GM18909 (cell line): ENCODE measurements at regions not wholly inside any gene's neighbourhood (a gene's known extent, or its start where the extent isn't known, plus 50 kb on each side); places are given as distances from the start of the nearest gene placed in this dataset.

Source experiments
- ATAC-seq: cut with Tn5 transposase; IDR thresholded peaks from one replicate; pipeline ENCODE4 v1.9.1; 2021; ENCODE audit warnings: mild to moderate bottlenecking; ENCODE audit not compliant: unreplicated experiment, poor library complexity

DNA sequence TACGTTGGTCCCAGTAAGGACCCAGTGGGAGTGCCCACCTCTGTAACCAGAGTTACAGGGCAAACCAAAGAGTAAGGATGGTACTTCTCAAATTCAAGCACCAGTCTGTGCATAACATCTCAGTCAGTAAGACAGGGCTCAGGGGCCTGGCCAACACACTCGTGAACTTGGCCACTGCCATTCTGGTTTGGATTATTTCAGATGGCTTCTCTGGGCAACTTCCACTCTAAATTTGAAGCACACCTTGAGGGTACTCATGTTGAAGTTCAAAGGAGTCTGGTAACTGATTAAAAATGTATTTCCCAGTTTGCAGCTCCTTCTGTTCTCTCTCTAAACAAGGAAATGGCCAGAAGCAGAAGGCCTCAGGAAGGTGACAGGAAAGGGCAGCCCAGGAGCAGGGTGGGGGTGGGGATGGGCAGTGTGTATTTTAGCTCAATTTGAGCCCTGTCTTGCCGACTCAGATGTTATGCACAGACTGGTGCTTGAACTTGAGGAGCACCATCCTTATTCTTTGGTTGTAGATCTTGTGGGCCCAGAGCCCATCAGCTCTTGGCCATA is 107.3 kb upstream of the GLI3 start:
- ATAC-seq, result no peak

DNA sequence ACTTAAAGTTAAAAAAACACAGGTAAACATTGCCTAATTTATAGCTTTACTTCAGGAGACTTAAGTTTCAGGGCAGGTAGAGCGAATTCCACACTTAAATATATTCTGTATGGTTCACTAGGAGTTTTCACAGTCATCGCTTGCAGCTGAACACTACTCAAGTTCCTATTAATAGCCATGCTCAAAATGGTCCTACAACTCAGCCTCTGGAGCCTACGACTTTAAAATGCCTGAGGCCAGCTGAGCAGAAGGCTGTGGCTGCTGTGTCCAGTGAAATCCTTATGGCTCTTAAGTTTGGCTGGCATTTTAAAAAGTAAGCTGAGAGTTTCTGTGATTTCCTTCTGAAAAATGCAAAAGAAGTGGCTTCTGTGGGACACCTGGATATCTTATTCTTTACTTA is 105.4 kb upstream of the GLI3 start:
- ATAC-seq, result no peak

DNA sequence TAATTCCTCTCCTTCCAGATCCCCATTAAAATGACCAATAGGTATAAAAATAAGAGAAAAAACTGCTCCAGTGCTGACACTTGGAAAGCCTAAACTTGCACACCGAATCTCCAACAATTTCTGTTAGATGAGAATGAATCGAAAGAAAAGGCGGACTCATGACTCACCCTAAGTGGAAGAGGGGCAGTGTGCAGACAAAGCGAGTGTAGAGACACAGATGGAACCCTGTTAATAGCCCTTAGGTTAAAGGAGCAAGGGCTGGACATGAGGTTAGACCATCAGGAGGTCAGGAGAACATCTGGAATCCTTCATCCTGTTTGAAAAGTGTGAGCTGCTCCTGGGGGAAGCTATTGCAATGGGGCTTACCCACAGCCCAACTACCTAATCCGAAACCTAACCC is 103.4 kb upstream of the GLI3 start:
- no peak for ATAC-seq

DNA sequence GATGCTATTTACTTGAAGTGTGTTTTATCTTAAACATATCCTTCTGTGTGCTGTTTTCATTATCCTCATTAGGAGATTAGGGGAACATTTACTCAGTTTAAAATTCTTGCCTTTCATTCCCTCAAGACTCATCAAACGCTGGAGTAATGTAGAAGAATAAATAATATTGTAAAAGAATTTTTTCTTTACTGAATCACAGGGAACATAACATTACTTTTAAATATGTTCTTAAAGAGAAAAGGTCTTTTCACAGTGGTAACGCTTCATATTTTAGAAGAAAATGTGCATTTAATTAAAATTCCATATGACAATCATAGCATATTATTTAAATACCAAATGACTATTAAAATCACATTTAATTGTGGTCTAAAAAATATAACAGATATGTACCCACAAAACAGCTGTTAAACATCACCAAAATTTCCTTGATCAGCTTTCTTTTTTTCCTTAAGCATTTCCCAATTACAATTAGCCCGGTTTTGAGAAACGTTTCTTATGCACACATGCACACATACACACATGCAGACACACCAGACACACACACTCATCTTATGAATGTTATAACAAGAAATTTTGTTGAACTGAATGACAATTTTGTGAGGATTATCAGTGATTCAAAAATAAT is 102.0 kb upstream of the GLI3 start:
- ATAC-seq, result no peak

DNA sequence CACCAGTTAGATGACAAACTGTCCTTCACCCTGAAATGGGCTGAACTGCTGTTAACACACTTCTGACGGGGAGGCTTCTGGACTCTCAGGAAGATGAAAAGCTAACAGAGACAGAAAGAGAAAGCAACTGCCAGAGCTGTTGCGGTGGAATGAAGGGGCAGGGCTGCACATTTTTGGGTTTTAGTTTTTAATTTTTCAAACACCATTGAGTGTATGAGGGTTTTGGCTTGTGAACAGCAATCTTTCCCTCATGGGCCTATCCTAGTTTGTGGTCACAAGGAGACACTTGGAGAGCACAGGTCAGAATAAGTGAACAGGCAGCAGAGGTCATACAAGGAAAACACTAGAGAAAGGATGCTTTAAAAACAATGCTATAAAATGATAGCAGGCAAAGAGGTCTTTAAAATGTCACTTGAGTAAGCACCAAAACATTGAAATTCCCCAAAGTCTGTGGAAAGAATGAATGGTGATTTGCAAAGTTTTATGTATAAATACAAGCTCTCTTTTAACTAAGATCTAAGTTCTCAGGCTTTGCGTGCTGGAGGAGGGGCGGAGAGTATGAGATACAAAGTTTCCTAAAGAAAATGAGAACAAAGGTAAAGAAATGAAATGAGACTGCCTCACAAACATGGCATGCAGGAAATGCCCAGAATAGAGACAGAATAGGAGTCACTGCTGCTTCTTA is 101.4 kb upstream of the GLI3 start:
- ATAC-seq, result no peak

DNA sequence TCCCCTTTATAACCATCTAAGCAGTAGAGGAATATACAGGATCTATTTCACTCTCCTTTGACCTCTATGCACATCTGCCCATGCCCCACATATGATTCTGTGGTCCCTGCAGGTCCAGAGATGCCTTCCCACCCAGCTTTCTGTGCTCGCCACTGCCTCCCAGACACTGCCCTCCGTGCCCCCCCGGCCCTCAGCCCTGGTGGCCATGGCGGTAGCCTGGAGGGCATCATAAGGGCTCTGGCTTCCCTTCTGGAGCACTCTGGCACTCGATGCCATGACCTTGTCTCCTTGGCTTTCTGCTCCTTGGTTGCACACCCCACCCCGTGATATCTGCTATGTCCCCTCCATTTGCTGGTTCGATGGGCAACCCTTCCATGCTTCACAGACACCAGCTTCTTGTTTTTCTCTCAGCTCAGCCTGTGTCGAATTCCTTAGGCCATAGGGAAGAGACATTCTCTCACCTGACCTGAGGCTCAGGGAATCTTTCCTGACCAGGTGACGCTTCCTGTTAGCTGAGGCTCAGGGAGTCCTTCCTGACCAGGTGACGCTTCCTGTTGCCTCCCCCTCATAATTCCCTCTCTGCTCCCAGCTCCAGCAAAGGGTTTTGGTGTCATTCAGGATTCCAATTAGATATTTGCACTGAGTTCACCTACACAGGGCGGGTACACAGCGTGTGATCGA is 100.4 kb upstream of the GLI3 start:
- no peak for ATAC-seq

DNA sequence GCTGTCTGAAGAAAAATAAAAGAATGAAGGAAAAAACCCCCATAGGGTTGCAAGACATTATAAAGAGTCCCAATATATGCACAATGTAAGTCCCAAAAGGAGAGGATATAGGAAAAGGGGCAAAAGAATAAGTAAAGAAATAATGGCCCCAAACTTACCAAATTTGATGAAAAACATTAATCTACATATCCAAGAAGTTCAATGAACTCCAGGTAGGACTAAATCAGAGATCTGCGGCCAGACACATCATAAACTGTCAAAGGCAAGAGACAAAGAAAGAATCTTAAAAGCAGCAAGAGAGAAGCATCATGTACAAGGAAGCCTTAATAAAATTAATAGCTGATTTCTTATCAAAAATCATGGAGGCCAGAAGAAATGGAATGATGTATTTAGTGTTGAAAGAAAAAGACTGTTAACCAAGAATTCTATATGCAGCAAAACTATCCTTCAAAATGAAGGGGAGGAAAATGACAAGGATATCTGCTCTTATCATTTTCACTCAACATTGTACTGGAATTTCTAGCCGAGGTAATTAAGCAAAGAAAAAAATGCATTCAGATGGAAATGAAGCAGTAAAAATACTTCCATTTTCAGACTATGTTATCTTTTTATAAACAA is 95.7 kb upstream of the GLI3 start:
- ATAC-seq, result no peak

DNA sequence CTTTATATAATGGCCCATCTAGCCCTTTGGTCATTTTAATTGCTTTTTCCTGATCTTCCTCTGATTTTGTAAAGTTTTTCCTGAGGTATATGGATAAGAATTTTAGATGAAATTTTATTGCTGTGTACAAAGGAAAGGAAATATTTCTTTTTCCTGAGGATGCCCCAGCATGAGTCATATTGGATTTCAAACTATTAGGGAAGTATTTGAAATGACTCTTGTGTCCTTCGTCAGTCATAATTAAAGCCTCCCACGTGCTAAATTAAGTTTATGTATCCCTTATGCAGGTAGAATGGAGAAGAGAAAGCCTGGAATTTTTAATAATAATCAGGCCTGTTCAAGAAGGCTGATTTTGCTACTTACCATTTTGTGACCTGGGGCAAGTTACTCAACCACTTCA is 82.6 kb upstream of the GLI3 start:
- no peak for ATAC-seq

DNA sequence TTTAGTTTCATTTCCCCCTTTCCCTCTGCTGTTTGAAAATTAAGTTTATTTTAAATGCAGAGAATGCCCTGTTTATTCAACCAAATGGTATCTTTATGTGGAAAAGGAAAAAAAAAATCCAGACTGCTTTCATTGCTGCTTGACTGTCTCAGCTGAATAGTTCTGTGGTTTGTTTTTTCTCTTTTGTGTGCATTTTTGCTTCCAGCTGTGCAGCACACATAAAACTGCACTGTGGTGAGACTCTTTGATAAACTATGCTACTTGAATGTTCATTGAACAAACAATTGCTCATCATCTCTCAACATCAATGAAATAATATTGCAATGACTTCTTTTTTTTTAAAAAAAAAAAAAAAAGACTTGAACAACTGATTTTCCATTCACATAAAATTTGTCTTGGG is 78.6 kb upstream of the GLI3 start:
- no peak for ATAC-seq

DNA sequence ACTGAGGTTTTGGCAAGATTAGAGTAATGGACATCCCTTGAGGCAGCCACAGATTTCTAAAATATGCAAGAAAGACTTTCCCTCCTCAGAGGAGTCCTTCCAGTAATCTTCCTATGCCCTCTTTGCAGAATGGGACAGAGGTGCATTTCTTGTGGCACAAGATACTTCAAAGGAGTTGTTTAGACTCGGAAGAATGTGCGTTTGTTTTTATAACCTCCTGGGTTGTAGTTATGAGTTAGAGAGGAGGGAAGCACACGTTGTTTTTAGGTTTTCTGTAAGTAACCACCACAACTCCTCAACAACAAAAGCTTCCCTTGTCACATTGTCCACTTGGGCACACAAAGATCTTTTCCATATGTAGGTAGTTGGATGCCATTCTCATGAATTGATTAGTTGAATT is 78.1 kb upstream of the GLI3 start:
- no peak for ATAC-seq

DNA sequence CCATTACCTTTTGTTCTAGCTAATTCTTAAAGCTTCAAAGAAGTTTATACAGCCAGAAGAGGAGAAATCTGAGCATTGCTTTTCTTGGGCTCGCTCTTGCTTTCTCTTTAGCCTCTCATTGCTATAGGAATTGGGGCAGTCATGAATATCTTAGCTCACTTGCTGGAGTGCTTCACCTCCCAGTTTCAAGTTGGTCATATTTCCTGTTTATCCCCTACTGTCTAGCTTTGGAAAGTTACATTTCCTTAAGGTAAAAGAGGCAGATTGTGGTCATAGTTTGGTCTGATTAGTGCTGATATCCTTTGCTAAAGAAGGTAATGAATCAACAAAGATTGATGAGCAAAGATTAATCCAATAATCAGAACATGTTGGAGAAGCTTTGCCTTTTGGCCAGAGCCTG is 77.7 kb upstream of the GLI3 start:
- ATAC-seq, result no peak

DNA sequence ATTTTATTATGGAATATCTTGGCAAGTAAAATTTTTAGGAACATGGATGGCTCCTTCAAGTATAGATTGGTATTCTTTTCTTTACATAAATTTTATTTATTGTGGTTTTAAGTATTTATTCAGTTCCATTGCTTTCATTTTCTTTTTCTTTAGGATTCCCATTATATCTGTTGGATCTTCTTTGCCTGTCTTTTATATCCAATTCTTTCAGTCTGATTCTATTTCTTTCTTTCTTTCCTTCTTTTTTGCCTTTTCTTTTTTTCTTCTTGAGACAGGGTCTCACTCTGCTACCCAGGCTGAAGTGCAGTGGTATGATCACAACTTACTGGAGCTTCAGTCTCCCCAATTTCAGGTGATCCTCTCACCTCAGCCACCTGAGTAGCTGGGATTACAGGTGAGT is 74.2 kb upstream of the GLI3 start:
- no peak for ATAC-seq

DNA sequence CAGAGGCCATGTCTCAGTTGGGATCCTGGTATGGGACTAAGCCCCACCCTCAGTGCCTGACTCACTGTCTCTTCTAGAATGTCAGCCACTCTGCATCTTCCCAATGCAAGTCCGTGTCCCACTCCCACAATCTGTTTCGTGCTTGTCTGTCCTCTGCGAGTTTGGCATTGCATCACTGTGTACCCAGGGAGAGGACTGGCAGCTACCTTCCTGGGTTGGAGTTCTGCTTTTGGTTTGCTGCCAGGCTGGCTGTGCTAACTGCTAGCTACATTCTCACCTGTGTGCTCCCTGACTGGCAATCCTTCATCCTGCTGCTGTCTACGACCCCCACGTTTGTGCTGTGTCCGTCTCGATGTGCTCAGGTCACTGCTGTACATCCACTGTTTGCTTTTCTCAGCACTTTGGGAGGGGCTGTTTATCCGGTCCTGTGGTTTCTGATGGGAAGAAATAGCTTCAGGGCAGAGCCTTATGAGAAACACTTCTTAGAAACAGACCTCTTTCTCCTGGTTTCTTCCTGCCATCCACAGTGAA is 56.0 kb upstream of the GLI3 start:
- no peak for ATAC-seq

DNA sequence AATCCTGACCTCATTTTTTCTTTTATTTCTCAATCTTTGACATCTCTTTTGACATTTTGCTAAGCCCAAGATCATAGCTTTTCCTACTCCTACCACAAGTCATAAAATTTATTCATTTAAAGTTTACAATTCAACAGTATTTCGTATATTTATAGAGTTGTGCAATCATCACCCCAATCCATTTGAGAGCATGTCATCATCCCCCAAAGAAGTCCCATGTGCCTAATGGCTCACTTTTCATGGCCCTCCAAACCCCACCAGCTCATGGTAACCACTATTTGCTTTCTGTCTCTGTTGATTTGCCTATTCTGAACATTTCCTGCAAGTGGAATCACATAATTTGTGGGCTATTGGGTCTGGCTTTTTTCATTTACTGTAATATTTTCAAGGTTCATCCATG is 52.5 kb upstream of the GLI3 start:
- no peak for ATAC-seq
